HG02852 (cell line): ENCODE measurements at regions not wholly inside any gene's neighbourhood (a gene's known extent, or its start where the extent isn't known, plus 50 kb on each side); places are given as distances from the start of the nearest gene placed in this dataset.
A peak's percentile ranks its signal among the peaks of the same experiment; 100 is the strongest.
"Not testable (repeated sequence)": the region's sequence is repeated elsewhere in the genome, so short reads cannot be mapped to it uniquely, and the experiment has no call there.

Source experiments
- ATAC-seq: cut with Tn5 transposase; IDR thresholded peaks from one replicate; pipeline ENCODE4 v1.9.1; 2021; ENCODE audit warnings: mild to moderate bottlenecking, moderate library complexity; ENCODE audit not compliant: unreplicated experiment

GRCh38 chr21:6482616-6483015 lies 4038.8 kb upstream of the TPTE start:
- ATAC-seq = not testable (repeated sequence)

- ATAC-seq = not testable (repeated sequence)
Measured at GRCh38 chr21:6483645-6484044, 4037.7 kb upstream of the TPTE start.

- ATAC-seq = not testable (repeated sequence)
Measured at GRCh38 chr21:6486821-6487220, 4034.6 kb upstream of the TPTE start.

- not testable (repeated sequence) for ATAC-seq
Measured at GRCh38 chr21:6492691-6493090, 4028.7 kb upstream of the TPTE start.

GRCh38 chr21:6493957-6494356 lies 4027.4 kb upstream of the TPTE start:
- ATAC-seq = not testable (repeated sequence)

GRCh38 chr21:6496356-6496755 lies 4025.0 kb upstream of the TPTE start:
- not testable (repeated sequence) for ATAC-seq

GRCh38 chr21:6498716-6499115 lies 4022.7 kb upstream of the TPTE start:
- ATAC-seq = peak; percentile 16

GRCh38 chr21:6499128-6499826 lies 4022.1 kb upstream of the TPTE start:
- ATAC-seq = peak; percentile 66

- ATAC-seq = not testable (repeated sequence)
Measured at GRCh38 chr21:6499866-6500265, 4021.5 kb upstream of the TPTE start.

- ATAC-seq = not testable (repeated sequence)
Measured at GRCh38 chr21:6500681-6501080, 4020.7 kb upstream of the TPTE start.

GRCh38 chr21:6506167-6506894 lies 4015.1 kb upstream of the TPTE start:
- ATAC-seq = not testable (repeated sequence)

GRCh38 chr21:6507632-6508031 lies 4013.8 kb upstream of the TPTE start:
- ATAC-seq = not testable (repeated sequence)

- not testable (repeated sequence) for ATAC-seq
Measured at GRCh38 chr21:6521777-6522176, 3999.6 kb upstream of the TPTE start.

- ATAC-seq = not testable (repeated sequence)
Measured at GRCh38 chr21:6526213-6526612, 3995.2 kb upstream of the TPTE start.

GRCh38 chr21:6530655-6531054 lies 3990.7 kb upstream of the TPTE start:
- ATAC-seq = not testable (repeated sequence)

GRCh38 chr21:6533261-6533660 lies 3988.1 kb upstream of the TPTE start:
- not testable (repeated sequence) for ATAC-seq

- ATAC-seq = not testable (repeated sequence)
Measured at GRCh38 chr21:6538320-6538719, 3983.1 kb upstream of the TPTE start.

- not testable (repeated sequence) for ATAC-seq
Measured at GRCh38 chr21:6539688-6540087, 3981.7 kb upstream of the TPTE start.

- ATAC-seq = not testable (repeated sequence)
Measured at GRCh38 chr21:6541036-6541435, 3980.3 kb upstream of the TPTE start.

GRCh38 chr21:6545288-6545687 lies 3976.1 kb upstream of the TPTE start:
- not testable (repeated sequence) for ATAC-seq

- ATAC-seq = not testable (repeated sequence)
Measured at GRCh38 chr21:6551045-6551444, 3970.3 kb upstream of the TPTE start.
